ENCODE measurements at regions not wholly inside any gene's neighbourhood (a gene's known extent, or its start where the extent isn't known, plus 50 kb on each side); places are given as distances from the start of the nearest gene placed in this dataset.

DNA sequence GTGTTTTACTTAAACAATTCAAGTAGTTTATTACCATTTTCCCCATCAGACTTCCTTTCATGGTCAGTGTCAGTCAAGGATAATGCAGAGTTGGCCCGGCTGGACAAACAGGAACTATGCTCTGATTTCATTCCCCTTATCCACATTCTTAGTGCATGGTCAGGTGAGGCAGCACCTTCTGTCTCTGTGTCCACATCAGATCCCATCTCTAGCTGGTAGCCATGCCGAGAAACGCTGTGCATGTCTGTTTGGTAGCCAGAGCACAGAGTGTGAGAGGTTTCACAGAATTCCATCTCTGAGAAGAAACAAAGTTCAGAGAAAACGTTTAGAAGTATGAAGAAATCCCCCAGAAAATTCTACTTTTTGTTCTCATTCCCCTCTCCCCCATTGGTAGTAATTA is 423.7 kb upstream of the TEX13C start:
- ChIA-PET POLR2A (no interaction called here), CTCF (no interaction called here), SMC1A (ENCODE audit: uncharacterized antibody, unreplicated experiment) (no interaction called here), RAD21 (ENCODE audit: unreplicated experiment) (no interaction called here)
- ATAC-seq, result no peak
- TF ChIP-seq ZSCAN29 (IDR thresholded peaks at IDR 0.05) (no peak), IRF5 (IDR thresholded peaks at IDR 0.05; ENCODE audit: borderline replicate concordance) (no peak), RELB (IDR thresholded peaks at IDR 0.05; ENCODE audit: low read depth) (no peak), SMC3 (IDR thresholded peaks at IDR 0.05; ENCODE audit: borderline replicate concordance, low read length) (no peak), RB1 (IDR thresholded peaks at IDR 0.05; ENCODE audit: borderline replicate concordance) (no peak), BACH1 (IDR thresholded peaks at IDR 0.05; ENCODE audit: borderline replicate concordance) (no peak), BCL3 (IDR thresholded peaks at IDR 0.05; ENCODE audit: borderline replicate concordance, insufficient read depth, low read depth, low read length, poor library complexity, severe bottlenecking) (no peak), ASH2L (IDR thresholded peaks at IDR 0.05; ENCODE audit: borderline replicate concordance, low read depth) (no peak), TAF1 (IDR thresholded peaks at IDR 0.05; ENCODE audit: borderline replicate concordance, low read depth, low read length) (no peak)
- TF ChIP-seq, protein P1, sequence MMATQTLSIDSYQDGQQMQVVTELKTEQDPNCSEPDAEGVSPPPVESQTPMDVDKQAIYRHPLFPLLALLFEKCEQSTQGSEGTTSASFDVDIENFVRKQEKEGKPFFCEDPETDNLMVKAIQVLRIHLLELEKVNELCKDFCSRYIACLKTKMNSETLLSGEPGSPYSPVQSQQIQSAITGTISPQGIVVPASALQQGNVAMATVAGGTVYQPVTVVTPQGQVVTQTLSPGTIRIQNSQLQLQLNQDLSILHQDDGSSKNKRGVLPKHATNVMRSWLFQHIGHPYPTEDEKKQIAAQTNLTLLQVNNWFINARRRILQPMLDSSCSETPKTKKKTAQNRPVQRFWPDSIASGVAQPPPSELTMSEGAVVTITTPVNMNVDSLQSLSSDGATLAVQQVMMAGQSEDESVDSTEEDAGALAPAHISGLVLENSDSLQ (IDR thresholded peaks at IDR 0.05), result no peak
- TF ChIP-seq, protein P2, sequence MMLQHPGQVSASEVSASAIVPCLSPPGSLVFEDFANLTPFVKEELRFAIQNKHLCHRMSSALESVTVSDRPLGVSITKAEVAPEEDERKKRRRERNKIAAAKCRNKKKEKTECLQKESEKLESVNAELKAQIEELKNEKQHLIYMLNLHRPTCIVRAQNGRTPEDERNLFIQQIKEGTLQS (IDR thresholded peaks at IDR 0.05; ENCODE audit: borderline replicate concordance, extremely low read depth, low read depth, low read length), result no peak
- FAIRE-seq, result no peak
- H3K36me3 ChIP-seq (ENCODE audit: control insufficient read depth in 2 of 2, insufficient read depth in 2 of 2, low read length in 1 of 2), result no peaks in the 10 kb centered on the region
- no peaks in the 10 kb centered on the region for H3K9me3 ChIP-seq (replicated peaks; ENCODE audit: control insufficient read depth, insufficient read depth, low read length)
- in situ Hi-C loops (cut with MboI) (no loop called here), intact Hi-C loops (cut with micrococcal nuclease; ENCODE audit: unreplicated experiment) (no loop called here)
- H4K20me1 ChIP-seq (ENCODE audit: control insufficient read depth, insufficient read depth), result no peaks in the 10 kb centered on the region
- no peaks in the 10 kb centered on the region for H3K4me1 ChIP-seq (ENCODE audit: control insufficient read depth, insufficient read depth, low read length)
- H3K4me3 ChIP-seq, result no peak overlapping the region
- 21% methylated on average over 4 of the region's 4 CpGs for WGBS (ENCODE audit: insufficient coverage, insufficient replicate concordance, low lambda C conversion rate, missing lambda C conversion rate)
- no peaks in the 10 kb centered on the region for H3K79me2 ChIP-seq (ENCODE audit: control insufficient read depth, insufficient read depth, low read length)
- no peak overlapping the region for H2AFZ ChIP-seq (ENCODE audit: control insufficient read depth, low read depth, low read length)
- no peak for DNase-seq (ENCODE audit: low read depth, low spot score)
- no peak overlapping the region for H3K9ac ChIP-seq (ENCODE audit: control insufficient read depth, insufficient read depth, low read length)
- H3K27ac ChIP-seq (ENCODE audit: control insufficient read depth, insufficient read depth), result no peak overlapping the region
- no peaks in the 10 kb centered on the region for H3K27me3 ChIP-seq (replicated peaks in 1 of 2; ENCODE audit: control insufficient read depth in 2 of 2, insufficient read depth in 2 of 2, low read length in 1 of 2)
- BruUV-seq (replicated peaks), result no TSS peak
- H3K4me2 ChIP-seq (ENCODE audit: control insufficient read depth, insufficient read depth), result no peak overlapping the region
